ENCODE measurements at regions not wholly inside any gene's neighbourhood (a gene's known extent, or its start where the extent isn't known, plus 50 kb on each side); places are given as distances from the start of the nearest gene placed in this dataset.

DNA sequence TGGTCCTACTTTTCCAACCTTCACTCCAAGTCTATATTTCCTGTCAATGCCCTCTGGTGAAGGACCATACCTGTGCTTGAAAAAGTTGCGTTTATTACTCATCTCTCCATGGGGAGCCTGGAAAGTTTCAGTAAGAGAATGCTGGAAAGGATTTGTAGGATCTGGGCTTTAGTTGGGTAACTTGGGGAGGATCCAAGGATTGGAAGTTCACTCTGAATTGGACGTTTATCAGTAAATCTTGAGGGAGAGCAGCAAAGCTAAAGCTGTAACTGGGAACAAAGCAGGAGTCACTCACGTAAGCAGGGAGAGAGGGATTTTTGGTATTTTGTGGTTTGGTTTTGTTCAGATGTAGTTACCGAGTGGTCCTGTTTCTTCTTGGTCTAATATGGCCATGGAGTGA, 51.4 kb upstream of the NPVF start:
- DNase-seq (ENCODE audit: low read depth) = no peak

DNA sequence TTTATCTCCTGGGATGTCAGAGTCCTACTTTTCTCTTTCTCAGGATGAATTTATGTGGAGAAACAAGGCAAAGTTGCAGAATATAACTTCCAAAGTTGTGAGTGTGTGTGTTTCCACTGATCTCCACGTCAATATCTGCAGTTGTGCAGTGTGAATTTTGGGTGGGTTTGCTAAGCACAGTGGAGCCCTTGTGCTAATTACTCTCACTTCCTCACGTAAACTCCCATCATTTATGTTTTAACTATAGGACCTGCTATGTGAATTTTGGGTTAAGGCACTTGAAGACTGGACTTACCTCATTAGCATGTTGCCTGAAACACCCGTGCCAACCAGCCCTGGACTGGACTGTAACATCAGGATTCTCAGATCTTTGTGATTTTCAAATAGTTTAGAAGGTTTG, 51.9 kb upstream of the NPVF start:
- DNase-seq (ENCODE audit: low read depth) = no peak

DNA sequence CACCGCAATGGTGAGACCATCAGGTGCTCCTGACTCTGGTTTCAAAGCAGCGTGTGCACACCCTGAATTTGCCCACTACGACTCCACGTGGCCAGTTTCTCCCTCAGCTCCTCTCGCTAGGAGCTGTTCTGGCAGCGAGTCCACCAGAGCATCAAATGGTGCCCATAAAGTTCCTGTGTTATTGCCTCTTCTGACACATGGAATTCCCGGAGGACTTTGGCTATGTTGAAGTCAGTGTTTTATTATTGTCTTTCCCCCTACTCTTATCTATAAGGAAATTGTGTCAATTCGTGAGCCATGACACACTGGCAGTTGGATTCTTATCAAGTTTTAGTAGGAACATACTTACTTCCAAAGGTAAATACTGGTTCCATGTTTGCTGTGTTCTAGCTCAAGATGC, 53.9 kb upstream of the NPVF start:
- no peak for DNase-seq (ENCODE audit: low read depth)

DNA sequence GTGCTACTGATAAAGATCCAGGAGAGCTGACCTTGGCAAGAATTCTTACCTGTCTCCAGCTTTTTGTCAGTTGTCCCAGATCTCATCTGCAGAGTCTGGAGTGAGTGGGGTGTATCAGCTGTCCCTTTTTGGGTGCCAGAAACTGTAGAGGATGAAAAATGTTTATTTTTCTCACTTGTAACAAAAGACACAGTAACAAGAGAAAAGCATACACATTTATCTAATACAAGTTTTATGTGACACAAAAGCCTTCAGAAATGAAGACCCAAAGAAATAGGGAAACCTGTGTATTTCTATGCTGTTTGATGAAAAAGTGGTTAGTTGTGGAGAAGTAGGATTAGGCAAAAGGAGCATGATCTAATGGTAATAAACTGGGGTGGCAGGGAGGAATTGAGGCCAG, 58.5 kb upstream of the NPVF start:
- DNase-seq (ENCODE audit: low read depth) = no peak

DNA sequence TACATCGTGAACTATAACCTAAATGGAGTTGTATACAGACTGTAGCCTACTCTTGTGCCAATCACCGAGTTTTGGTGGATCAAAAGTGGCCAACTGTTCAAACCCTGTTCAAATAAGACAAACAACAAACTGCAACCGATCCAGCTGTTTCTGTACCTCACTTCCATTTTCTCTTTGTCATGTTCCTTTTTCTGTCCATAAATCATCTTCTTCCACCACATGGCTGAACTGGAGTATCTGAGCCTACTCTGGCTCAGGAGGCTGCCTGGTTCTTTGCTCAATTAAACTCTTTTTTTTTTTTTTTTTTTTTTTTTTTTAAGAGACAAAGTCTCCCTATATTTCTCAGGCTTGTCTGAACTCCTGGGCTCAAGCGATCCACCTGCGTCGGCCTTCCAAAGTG, 59.0 kb upstream of the NPVF start:
- peak; percentile 23 for DNase-seq (ENCODE audit: low read depth)

DNA sequence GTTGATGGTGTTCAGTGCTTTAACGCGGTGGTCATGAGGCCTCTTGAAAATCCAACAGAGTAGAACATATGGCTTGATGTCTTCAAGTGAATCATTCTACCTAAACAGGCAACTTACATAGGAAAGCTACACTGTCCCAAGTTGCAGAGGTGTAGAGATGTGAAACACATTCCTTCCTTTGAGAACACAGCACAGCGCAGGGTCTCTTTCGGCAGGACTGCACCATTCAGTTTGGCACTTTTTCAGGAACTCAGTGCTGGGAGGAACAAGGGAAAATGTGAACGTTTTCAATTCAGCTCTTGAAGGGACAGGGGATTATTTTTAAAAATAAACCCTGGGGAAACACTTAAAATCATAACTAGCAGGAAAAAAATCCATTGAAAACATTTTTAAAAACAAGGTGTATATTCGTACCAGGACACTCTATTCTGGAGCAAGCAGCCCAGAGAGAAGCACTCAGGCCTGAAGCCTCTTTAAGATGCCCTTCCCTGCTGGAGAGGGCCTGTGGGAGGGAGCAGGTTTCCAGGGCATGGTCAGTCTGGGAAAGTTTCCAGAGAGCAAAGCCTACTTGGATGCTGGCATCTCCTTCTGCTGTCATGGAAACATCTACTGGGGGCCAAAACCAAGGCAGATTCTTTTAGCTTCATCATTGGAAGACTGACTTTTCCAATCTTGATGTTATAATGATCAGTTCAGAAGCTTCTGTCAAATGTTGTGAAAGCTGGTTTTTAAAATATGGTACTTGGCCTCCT, 60.4 kb upstream of the NPVF start:
- peak; percentile 24 for DNase-seq (ENCODE audit: low read depth)

DNA sequence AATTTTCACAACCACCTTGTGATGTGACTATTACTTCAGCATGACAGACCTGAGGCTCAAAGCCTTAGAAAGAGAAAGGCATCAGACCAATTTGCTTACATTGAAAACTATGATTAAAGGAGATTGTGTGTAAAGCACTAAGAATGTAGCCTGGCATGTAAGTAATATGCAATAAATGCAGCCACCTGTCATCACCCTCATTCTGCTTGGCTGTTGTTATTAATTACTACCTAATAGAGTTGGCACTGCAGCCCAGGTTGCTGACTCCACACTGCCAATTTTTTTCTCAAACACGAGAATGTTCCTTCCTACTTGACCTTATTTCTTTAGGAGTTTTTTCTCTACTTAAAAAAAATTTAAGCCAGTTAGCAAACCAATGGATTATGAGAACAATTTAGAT, 61.2 kb upstream of the NPVF start:
- no peak for DNase-seq (ENCODE audit: low read depth)

DNA sequence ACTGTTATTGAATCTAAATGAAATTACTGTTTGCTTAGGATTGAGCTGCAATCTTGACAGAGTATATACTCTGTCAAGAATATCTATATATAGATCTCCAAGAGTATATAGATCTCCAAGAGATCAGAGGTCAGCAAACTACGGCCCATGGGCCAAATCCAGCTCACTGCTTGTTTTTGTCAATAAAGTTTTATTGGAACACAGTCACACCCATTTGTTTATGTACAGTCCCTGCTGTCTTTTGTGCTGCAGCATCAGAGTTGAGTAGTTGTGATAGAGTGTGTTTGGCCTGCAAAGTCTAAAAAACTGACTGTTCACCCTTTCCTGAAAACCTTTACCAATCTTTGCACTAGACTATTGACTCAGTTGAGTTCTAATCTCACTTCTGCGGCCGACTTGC, 66.3 kb upstream of the NPVF start:
- DNase-seq (ENCODE audit: low read depth) = no peak

DNA sequence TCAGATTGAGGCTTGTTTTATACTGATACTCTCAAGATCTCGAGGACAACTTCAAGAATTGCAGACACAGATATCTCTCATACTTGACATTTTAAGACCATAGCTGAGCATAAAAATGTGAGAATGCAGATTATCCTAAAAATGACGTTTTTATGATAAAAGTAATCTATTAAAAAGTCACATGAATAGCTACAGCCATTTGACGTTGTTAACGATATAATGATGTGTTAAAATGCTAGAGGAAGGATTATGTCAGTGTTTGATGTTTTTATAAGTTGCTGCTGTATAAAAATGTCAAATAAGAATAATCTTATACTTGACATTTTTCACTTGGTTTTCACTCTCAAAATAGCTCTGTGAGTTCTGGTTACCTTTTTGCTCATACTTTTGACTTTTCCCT, 67.1 kb upstream of the NPVF start:
- no peak for DNase-seq (ENCODE audit: low read depth)

DNA sequence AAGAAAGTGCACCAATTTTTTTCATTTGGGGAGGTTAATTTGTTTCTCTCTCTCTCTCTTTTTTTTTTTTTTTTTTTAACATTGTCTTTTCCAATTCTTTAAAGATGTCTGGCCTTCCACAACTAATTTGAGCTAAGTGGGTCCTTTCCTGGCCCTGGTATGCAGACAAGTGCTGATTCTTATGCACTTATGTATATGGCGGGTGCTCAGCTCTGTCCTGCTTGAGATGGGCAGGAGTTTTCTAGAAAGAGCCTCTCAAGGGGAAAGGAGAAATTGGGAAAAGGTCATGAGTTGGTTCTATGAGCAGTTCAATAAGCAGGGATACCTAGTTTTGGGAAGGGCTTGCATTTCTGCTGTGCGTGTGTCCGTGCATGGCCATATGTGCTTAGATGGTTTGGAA, 67.8 kb upstream of the NPVF start:
- no peak for DNase-seq (ENCODE audit: low read depth)

DNA sequence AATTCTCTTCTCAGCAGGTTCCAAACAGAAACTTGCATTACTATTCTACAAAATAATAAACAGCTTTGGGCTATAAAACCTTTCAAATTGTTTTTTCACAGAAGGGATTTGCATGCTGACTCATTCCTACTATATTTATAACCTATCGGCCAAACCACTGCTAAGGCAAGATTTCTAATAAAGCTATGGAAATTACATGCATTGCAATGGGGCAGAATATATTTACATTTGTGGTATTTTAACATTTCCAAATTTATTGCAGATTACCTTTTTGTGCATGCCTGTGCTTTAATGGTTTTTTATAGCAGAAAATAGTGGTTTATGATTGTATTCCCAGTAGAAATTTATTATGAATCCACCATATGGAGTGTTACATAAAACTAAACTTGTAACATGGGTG, 69.0 kb upstream of the NPVF start:
- no peak for DNase-seq (ENCODE audit: low read depth)

DNA sequence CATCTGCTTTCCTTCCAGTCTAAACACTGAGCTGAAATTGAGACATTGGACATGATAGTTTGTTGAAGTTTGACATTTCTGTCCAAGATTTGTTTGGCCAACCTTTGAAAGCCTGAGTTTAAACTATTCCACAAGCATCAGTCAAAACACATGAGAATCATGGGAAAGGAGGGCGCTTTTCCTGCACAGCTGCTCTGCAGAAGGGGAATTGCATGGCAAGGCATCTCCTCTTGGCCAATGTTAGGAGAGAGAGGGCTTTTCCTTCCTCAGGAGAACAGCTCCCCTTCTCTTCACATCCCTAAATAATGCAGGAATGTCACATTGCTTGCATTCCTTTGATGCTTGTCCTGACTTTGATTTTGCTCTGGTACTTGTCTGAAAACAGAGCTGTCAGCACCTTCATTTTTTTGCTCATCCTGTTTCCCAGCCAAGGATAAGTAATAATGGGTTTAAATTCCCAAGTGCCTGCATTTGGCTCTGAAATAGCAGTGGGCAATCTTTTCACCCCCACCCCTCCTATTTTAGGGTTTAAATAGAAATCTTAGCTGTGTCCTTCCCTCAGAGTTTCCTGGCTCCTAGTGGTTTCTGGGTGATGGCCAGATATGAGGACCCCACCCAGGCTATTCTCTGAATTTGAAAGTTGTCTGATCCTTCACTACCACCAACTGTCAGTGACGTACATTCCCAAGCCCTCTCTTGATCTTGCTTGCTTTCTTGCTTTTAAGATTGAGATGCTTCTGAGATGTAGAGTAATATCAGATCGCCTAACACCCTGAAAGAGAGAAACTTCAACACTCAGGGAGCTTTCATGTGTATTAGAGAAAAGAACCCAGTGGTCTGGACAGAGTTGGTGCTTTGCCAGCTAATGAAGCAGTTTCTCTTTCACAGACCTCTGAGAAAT, 75.2 kb upstream of the NPVF start:
- DNase-seq (ENCODE audit: low read depth) = peak; percentile 12

DNA sequence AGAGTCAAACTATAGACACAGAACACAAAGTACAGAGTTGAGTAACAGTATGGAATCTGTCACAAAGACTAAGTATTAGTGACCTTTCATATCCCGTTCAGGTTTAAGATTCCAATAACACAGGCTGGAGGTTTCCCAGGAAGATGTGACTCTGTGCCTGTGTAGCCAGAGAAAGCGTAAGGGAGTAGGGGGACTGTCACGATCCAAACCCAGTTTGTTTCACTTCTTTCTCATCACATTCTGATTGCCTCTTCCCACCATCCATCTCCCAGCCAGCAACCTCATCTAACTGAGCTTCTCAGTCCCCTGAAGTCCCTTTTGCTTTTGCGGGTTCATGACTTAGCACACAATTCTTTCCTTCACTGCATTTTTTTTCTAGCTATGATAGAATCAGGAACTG, 76.4 kb upstream of the NPVF start:
- no peak for DNase-seq (ENCODE audit: low read depth)

DNA sequence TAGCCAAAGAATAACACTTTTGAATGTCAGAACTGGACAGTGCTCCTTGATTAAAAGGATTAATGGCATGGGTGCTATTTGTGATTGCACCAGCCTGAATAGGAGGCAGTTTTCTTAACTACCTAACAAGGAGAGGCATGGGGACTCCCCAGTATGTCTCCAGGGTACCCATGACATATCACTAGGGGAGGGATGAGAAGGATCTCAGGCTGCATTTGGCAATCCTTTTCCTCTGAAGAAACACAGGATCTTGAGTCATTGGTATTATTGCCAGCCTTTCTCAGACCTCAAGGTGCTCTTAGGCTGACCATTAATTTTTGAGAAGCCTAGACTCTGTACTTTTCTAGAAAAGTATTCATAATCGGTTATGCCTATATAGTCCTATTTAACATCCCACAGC, 77.5 kb upstream of the NPVF start:
- no peak for DNase-seq (ENCODE audit: low read depth)

DNA sequence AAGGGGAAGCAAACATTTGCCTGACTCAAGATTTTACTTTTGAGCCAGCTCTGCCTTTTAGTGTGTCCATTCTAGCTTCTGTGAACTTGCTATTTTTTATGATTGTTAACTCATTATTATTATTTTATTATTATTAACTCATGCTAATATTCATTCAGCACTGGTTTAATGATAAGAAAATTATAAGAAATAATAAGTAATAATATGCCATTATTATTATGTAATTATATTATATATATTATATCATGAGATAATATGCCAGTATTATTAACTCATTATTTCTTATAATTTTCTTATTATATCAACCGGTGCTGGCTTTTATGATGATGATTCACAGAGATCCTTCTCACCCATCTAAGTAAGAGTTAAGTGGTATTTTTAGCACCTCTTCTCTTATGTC, 79.3 kb upstream of the NPVF start:
- DNase-seq (ENCODE audit: low read depth) = no peak

DNA sequence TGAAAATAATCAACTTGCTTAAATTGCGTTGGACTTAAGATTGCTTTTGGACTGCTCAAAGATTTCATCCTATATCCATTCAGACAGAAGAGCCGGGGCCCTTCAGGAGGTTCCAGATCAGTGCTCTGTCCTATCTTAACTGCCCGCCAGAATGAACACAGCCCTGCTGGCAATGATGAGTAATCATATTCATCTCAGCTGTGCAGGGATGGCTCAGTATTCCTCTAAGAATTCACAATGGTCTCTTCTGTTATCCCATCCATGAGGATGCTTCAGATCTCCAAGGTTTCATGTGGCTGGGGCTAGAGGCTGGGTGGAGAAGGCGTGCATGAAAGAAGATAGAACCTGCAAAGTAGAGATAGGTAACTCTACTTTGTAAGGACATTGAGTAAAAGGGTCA, 80.0 kb upstream of the NPVF start:
- no peak for DNase-seq (ENCODE audit: low read depth)

DNA sequence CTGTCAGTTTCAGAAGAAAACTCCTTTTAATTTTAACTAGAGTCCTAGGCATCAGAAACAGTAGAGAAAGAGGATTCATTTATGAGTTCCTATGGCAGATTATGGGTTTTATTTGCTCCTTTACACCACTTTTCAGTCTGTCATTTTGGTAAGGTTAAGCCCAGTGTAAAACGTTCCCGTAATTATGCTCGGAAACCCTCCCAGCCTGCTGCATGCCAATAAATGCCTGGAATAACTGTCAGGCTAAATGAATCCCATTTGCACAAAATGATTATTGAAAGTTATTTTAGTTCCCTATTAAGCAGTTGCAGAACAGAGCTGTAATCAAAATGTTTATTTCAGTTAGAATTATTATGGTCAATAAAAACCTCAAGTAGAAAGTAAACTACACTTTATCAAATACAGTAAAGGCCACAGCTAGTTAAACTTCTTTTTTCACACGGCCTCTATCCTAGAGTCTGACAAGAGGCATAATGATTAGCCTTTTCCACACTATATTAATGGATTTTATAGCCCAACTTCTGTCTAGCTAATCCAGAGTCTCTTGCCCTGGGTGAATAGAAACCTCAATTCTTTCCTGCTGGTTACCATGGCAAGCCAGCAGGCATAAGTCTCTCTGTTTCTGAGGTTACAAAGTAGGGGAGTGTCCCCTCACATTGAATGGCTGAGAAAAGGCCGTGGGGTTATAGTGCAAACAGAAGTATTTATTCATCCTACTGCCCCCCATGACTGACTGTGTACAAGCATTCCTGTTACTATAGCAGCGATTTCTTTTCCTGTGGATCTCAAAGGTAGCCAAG, 80.8 kb upstream of the NPVF start:
- no peak for DNase-seq (ENCODE audit: low read depth)

DNA sequence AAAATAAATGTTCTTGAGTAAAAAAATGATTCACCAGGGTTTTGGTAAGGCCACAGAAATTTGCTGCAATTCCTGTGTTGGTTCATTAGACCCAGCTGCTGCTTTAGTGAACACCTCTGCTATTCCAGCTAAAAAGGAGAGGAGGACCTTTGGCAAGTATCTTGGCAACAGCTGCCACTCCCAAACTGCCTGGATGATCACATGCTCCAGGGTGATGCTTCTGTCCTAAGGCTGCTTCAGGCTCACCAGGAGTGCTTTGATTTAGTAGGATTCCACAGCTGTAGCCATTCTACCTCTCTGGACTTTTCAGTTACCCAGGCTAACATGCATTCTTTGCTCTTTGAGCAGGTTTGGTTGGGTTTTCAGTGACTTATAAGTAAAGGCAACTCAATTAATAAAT, 82.6 kb upstream of the NPVF start:
- DNase-seq (ENCODE audit: low read depth) = no peak

DNA sequence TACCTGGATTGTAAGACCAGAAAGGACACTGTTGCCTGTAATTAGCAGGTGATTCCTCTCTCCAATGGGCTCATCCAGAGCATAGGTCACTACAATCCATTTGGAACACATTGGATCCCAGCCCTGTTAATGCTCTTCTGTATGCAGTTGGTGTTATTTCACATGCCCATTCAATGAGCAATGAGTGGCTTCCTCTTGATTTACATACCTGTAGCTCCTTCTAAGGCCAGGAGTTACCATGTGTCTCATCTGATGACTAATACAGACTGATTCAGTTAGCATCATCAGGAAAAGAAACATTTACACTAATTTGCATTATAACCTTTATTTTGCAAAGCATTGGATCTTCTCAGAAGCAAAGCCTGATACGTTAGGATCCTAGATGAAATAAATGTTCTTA, 83.1 kb upstream of the NPVF start:
- DNase-seq (ENCODE audit: low read depth) = no peak

DNA sequence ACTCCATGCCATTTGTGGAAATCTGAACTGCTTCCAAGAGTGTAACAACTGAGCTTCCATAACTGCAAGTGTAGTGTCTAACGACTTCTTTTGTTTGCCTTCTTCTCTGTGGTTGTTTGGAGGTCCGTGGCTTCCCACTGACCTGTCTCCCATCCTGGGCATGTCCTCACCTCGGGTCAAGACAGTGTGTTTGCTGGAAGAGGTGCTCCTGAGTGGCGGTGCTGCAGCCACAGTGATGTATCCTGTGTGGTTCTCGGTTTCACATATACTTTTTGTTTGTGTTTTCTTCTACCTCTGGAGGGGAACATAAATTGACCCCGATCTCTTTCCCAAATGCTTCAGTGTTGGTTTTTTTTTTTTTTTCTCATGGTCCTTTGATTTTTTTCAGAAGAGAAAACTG, 84.7 kb upstream of the NPVF start:
- DNase-seq (ENCODE audit: low read depth) = no peak

DNA sequence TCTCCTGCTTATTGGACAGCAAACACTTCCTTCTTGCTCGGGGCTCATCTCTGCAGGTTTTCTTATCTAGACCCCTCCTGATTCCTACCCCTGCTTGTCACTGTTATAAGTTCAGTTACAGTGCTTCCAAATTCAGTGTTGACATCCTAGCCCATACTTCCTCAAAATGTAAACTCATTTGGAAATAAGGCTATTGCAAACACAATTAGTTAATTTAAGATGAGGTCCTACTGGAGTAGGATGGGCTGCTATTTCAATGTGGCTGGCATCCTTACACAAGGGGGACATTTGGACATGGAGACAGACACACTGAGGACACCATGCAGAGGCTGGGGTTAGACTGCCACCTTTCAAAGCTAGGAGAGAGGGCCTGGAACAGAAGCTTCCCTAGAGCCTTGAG, 85.2 kb upstream of the NPVF start:
- DNase-seq (ENCODE audit: low read depth) = no peak

DNA sequence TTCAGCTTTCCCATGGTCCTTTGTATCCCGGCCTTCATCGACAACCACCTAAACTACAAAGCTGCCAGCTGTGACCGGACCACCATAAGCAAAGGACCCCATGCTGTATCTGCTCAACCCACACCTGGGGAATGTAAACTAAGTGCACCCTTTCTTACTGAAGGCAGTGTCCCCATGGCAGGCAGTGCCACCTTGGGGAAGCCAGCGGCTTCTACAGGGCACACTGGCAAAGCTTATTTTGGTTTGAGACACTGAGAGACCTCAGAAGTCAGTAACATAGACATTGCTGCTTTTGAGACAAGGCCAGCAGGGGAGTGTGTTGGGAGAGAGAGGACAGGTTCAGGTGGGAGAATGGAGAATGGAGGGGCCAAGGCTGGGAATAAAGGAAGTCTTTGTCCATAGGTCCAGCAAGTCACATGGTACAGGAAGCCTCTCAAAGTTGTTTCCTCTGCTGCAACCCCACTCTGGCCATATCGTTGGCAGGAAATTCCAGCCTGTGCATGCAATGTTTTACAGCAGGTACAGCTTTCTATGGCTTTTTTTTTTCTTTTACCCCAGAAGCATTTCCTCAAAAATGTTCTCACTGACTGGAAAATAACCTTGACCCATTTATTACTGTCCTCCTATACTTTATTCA, 85.9 kb upstream of the NPVF start:
- no peak for DNase-seq (ENCODE audit: low read depth)
